Liver (tissue), 8 donors: ENCODE measurements at regions not wholly inside any gene's neighbourhood (a gene's known extent, or its start where the extent isn't known, plus 50 kb on each side); places are given as distances from the start of the nearest gene placed in this dataset.

Source experiments
- DNase-seq: peaks from one replicate; pipeline ENCODE4 v3.0.0-alpha.2; 2017; ENCODE audit warnings: low spot score
- H3K27ac ChIP-seq, 2 donors: one replicate each; pipeline ENCODE4 v1.7.0; 2013; ENCODE audit warnings: inconsistent platforms in 2 of 2, low read length in 2 of 2, control low read depth in 1 of 2, low read depth in 1 of 2, mild to moderate bottlenecking in 1 of 2
- H3K27me3 ChIP-seq, 4 donors: one replicate each; pipeline versions ENCODE4 v1.6.1 to v1.7.0; 2013; ENCODE audit warnings: low read length in 3 of 4, inconsistent platforms in 1 of 4, mild to moderate bottlenecking in 1 of 4, moderate library complexity in 1 of 4; ENCODE audit not compliant: control insufficient read depth in 4 of 4, insufficient read depth in 4 of 4
- H3K36me3 ChIP-seq, 4 donors: one replicate each; pipeline versions ENCODE4 v1.6.1 to v1.7.0; 2013; ENCODE audit warnings: low read length in 3 of 4, mild to moderate bottlenecking in 3 of 4, low read depth in 1 of 4, moderate library complexity in 1 of 4; ENCODE audit not compliant: control insufficient read depth in 4 of 4, insufficient read depth in 3 of 4
- H3K4me1 ChIP-seq, 4 donors: one replicate each; pipeline versions ENCODE4 v1.6.1 to v1.7.0; 2013; ENCODE audit warnings: low read length in 3 of 4, mild to moderate bottlenecking in 3 of 4, moderate library complexity in 1 of 4; ENCODE audit not compliant: control insufficient read depth in 4 of 4, insufficient read depth in 4 of 4
- H3K4me3 ChIP-seq, 3 donors: one replicate each; pipeline versions ENCODE4 v1.6.1 to v1.7.0; 2013; ENCODE audit warnings: low read length in 3 of 3, control low read depth in 1 of 3, low read depth in 1 of 3, mild to moderate bottlenecking in 1 of 3
- H3K9ac ChIP-seq, 2 donors: one replicate each; pipeline ENCODE4 v1.7.0; 2013; ENCODE audit warnings: low read length in 2 of 2, mild to moderate bottlenecking in 2 of 2, moderate library complexity in 2 of 2, control low read depth in 1 of 2, low read depth in 1 of 2
- H3K9me3 ChIP-seq, 4 donors: one replicate each; pipeline versions ENCODE4 v1.6.1 to v1.7.0; 2013; ENCODE audit warnings: low read length in 3 of 4; ENCODE audit not compliant: control insufficient read depth in 4 of 4
- CTCF ChIP-seq: fragments of 150-350 bp; IDR thresholded peaks from 2 replicates; pipeline ENCODE4 v1.5.1; 2017; ENCODE audit warnings: improper control_type of control experiment, low read depth, low read length; ENCODE audit not compliant: missing input control
- EGR1 ChIP-seq, 2 donors: IDR thresholded peaks; 2 replicates each; pipeline ENCODE4 v1.6.1; 2016 to 2018; ENCODE audit warnings: antibody characterized with exemption in 2 of 2, low read depth in 2 of 2
- HNF4A ChIP-seq, 2 donors: conservative IDR thresholded peaks; 2 replicates each; pipeline ENCODE4 v1.6.1; 2016; ENCODE audit warnings: antibody characterized with exemption in 2 of 2, mild to moderate bottlenecking in 2 of 2
- MAX ChIP-seq: IDR thresholded peaks from 2 replicates; pipeline ENCODE4 v1.6.1; 2016; ENCODE audit warnings: antibody characterized with exemption
- NR2F2 ChIP-seq: IDR thresholded peaks from 2 replicates; pipeline ENCODE4 v1.6.1; 2016; ENCODE audit warnings: antibody characterized with exemption
- RAD21 ChIP-seq, 2 donors: IDR thresholded peaks; 2 replicates each; pipeline ENCODE4 v1.6.1; 2016; ENCODE audit warnings: antibody characterized with exemption in 2 of 2, mild to moderate bottlenecking in 2 of 2
- REST ChIP-seq: IDR thresholded peaks from 2 replicates; pipeline ENCODE4 v1.6.1; 2016; ENCODE audit warnings: antibody characterized with exemption, mild to moderate bottlenecking
- RXRA ChIP-seq, 2 donors: IDR thresholded peaks; 2 replicates each; pipeline ENCODE4 v1.6.1; 2017 to 2018; ENCODE audit warnings: antibody characterized with exemption in 2 of 2, mild to moderate bottlenecking in 1 of 2
- SP1 ChIP-seq: IDR thresholded peaks from 2 replicates; pipeline ENCODE4 v1.6.1; 2018; ENCODE audit warnings: antibody characterized with exemption, mild to moderate bottlenecking
- TAF1 ChIP-seq: conservative IDR thresholded peaks from 2 replicates; pipeline ENCODE4 v1.6.1; 2016; ENCODE audit warnings: antibody characterized with exemption, mild to moderate bottlenecking
- YY1 ChIP-seq: IDR thresholded peaks from 2 replicates; pipeline ENCODE4 v1.6.1; 2016; ENCODE audit warnings: antibody characterized with exemption, mild to moderate bottlenecking
- WGBS: extraction: QIAGEN DNeasy Blood & Tissue Kit; methylation state at CpG from one replicate; pipeline ENCODE4 v1.1.7; 2013; 5-methylcytosine and 5-hydroxymethylcytosine counted together
- donor health status: healthy.
- donor health status: healthy.
- donor health status: healthy.
- donor health status: healthy.
- donor health status: healthy.

GRCh38 chr16:73354434-73354833 lies 306.5 kb upstream of the ZFHX3 start:
- no peak overlapping the region for H3K4me3 ChIP-seq
- H3K9me3 ChIP-seq: no peaks in the 10 kb centered on the region
- no peak for TF ChIP-seq EGR1 (IDR thresholded peaks at IDR 0.05; ENCODE audit: low read depth in 2 of 2)
- no peak for TF ChIP-seq MAX
- no peak for TF ChIP-seq TAF1

GRCh38 chr16:73350707-73351452 lies 303.0 kb upstream of the ZFHX3 start:
- DNase-seq: no peak
- H3K4me1 ChIP-seq: no peaks in the 10 kb centered on the region
- H3K9ac ChIP-seq: no peak overlapping the region
- H3K4me3 ChIP-seq: no peak overlapping the region
- H3K9me3 ChIP-seq: no peaks in the 10 kb centered on the region
- H3K27me3 ChIP-seq: peaks cover 0 to 36% (median 7%) of the 10 kb centered on the region in 4 donors
- H3K36me3 ChIP-seq: no peaks in the 10 kb centered on the region
- WGBS: 52% methylated on average over 18 of the region's 18 CpGs
- H3K27ac ChIP-seq: no peak overlapping the region
- TF ChIP-seq HNF4A (conservative IDR thresholded peaks at IDR 0.05) (peak in 1 of 2 donors; percentile 16), RAD21 (IDR thresholded peaks at IDR 0.05) (peak in 1 of 2 donors; percentile 13), REST (no peak), NR2F2 (no peak), SP1 (no peak), YY1 (no peak), EGR1 (IDR thresholded peaks at IDR 0.05; ENCODE audit: low read depth in 2 of 2) (no peak), CTCF (no peak), RXRA (IDR thresholded peaks at IDR 0.05) (peak; percentile 9 to 42)

More at GRCh38 chr16:73354434-73354833, 306.5 kb upstream of the ZFHX3 start:
- H3K27ac ChIP-seq: no peak overlapping the region
- no peaks in the 10 kb centered on the region for H3K36me3 ChIP-seq
- no peak overlapping the region for H3K9ac ChIP-seq
- no peak for DNase-seq
- no peaks in the 10 kb centered on the region for H3K4me1 ChIP-seq
- WGBS: 46% methylated on average over 10 of the region's 10 CpGs
- peaks cover 0 to 31% (median 4%) of the 10 kb centered on the region in 4 donors for H3K27me3 ChIP-seq
